Naive thymus-derived CD8-positive, alpha-beta T cell (primary cell): ENCODE measurements at regions not wholly inside any gene's neighbourhood (a gene's known extent, or its start where the extent isn't known, plus 50 kb on each side); places are given as distances from the start of the nearest gene placed in this dataset.
A peak's percentile ranks its signal among the peaks of the same experiment; 100 is the strongest.
"Not testable (repeated sequence)": the region's sequence is repeated elsewhere in the genome, so short reads cannot be mapped to it uniquely, and the experiment has no call there.

Experiments
- ATAC-seq, 2 donors: fragments of 150-1000 bp; cut with Tn5 transposase in 1 of 2; sonication (Bioruptor Pico), chemical (Tn5 transposase) in 1 of 2; 1 replicate in 1 of 2; 2 replicates in 1 of 2; pipeline ENCODE4 v1.10.0; 2021; ENCODE audit warnings: mild to moderate bottlenecking in 2 of 2, moderate library complexity in 2 of 2
- POLR2A ChIA-PET: fragments of 350-600 bp; sonication (Branson Sonifier 250); formaldehyde crosslinking; loops from one replicate; lab custom pipeline; 2021; ENCODE audit warnings: antibody characterized with exemption; lab: Charles Lee
- DNase-seq, 10 donors: peaks; one replicate each; pipeline versions ENCODE4 v3.0.0 to v3.0.0-alpha.2; 2020 to 2022
- H3K27ac Mint-ChIP-seq, 10 donors: one replicate each; pipeline ENCODE4 v1.8.0; 2020 to 2022; ENCODE audit warnings: mild to moderate bottlenecking in 10 of 10, mixed read lengths in 10 of 10, moderate library complexity in 4 of 10, inconsistent platforms in 1 of 10
- H3K27me3 Mint-ChIP-seq, 5 donors: one replicate each; pipeline ENCODE4 v1.8.0; 2021 to 2022; ENCODE audit warnings: mixed read lengths in 5 of 5
- H3K36me3 Mint-ChIP-seq, 3 donors: one replicate each; pipeline ENCODE4 v1.8.0; 2020 to 2022; ENCODE audit warnings: mixed read lengths in 3 of 3, mild to moderate bottlenecking in 2 of 3, inconsistent platforms in 1 of 3
- H3K4me1 Mint-ChIP-seq, 4 donors: one replicate each; pipeline ENCODE4 v1.8.0; 2021 to 2022; ENCODE audit warnings: mixed read lengths in 4 of 4
- H3K4me3 Mint-ChIP-seq, 10 donors: one replicate each; pipeline ENCODE4 v1.8.0; 2020 to 2022; ENCODE audit warnings: mild to moderate bottlenecking in 10 of 10, mixed read lengths in 10 of 10, moderate library complexity in 6 of 10, inconsistent platforms in 1 of 10
- H3K9me3 Mint-ChIP-seq, 9 donors: one replicate each; pipeline ENCODE4 v1.8.0; 2020 to 2022; ENCODE audit warnings: mixed read lengths in 9 of 9, mild to moderate bottlenecking in 3 of 9, inconsistent platforms in 1 of 9, moderate library complexity in 1 of 9

GRCh38 chr5:101404531-101404930 lies 501.4 kb upstream of the ST8SIA4 start:
- ATAC-seq (no peak), DNase-seq (no peak)
- POLR2A ChIA-PET: no interaction called here
- no peaks in the 10 kb centered on the region for H3K4me1 Mint-ChIP-seq
- no peak overlapping the region for H3K4me3 Mint-ChIP-seq
- H3K27ac Mint-ChIP-seq: no peak overlapping the region
- peaks cover 0 to 3% (median 0%) of the 10 kb centered on the region in 9 donors for H3K9me3 Mint-ChIP-seq
- no peaks in the 10 kb centered on the region for H3K36me3 Mint-ChIP-seq
- peaks cover 0 to 4% (median 0%) of the 10 kb centered on the region in 5 donors for H3K27me3 Mint-ChIP-seq

- no peak for ATAC-seq
- Mint-ChIP-seq H3K9me3 (no peaks in the 10 kb centered on the region), H3K4me1 (no peaks in the 10 kb centered on the region), H3K27ac (no peak overlapping the region), H3K36me3 (no peaks in the 10 kb centered on the region), H3K27me3 (peaks cover 0 to 3% (median 0%) of the 10 kb centered on the region in 5 donors), H3K4me3 (no peak overlapping the region)
- POLR2A ChIA-PET: no interaction called here
- no peak for DNase-seq
These were observed 490.8 kb upstream of the ST8SIA4 start for GRCh38 chr5:101393795-101394450.

GRCh38 chr5:101390151-101390908 lies 487.2 kb upstream of the ST8SIA4 start:
- peaks cover 0 to 4% (median 0%) of the 10 kb centered on the region in 5 donors for H3K27me3 Mint-ChIP-seq
- no peaks in the 10 kb centered on the region for H3K4me1 Mint-ChIP-seq
- no peak for ATAC-seq

GRCh38 chr5:101385276-101385675 lies 482.2 kb upstream of the ST8SIA4 start:
- H3K27ac Mint-ChIP-seq: no peak overlapping the region
- ATAC-seq (no peak), DNase-seq (no peak)
- H3K4me3 Mint-ChIP-seq: no peak overlapping the region
- no peaks in the 10 kb centered on the region for H3K36me3 Mint-ChIP-seq
- POLR2A ChIA-PET: no interaction called here
- H3K27me3 Mint-ChIP-seq: peaks cover 0 to 7% (median 0%) of the 10 kb centered on the region in 5 donors
- no peaks in the 10 kb centered on the region for H3K4me1 Mint-ChIP-seq
- peaks cover 0 to 2% (median 0%) of the 10 kb centered on the region in 9 donors for H3K9me3 Mint-ChIP-seq

More at GRCh38 chr5:101390151-101390908, 487.2 kb upstream of the ST8SIA4 start:
- Mint-ChIP-seq H3K9me3 (no peaks in the 10 kb centered on the region), H3K4me3 (no peak overlapping the region), H3K36me3 (no peaks in the 10 kb centered on the region), H3K27ac (no peak overlapping the region)
- POLR2A ChIA-PET: no interaction called here
- DNase-seq: peak in 3 of 10 donors; percentile 6 to 12 (median 7)

- H3K27me3 Mint-ChIP-seq: peaks cover 0 to 16% (median 2%) of the 10 kb centered on the region in 5 donors
- no peak overlapping the region for H3K27ac Mint-ChIP-seq
- H3K4me1 Mint-ChIP-seq: no peaks in the 10 kb centered on the region
- POLR2A ChIA-PET: no interaction called here
- no peak for DNase-seq
- no peak overlapping the region for H3K4me3 Mint-ChIP-seq
- no peaks in the 10 kb centered on the region for H3K9me3 Mint-ChIP-seq
- no peaks in the 10 kb centered on the region for H3K36me3 Mint-ChIP-seq
- no peak for ATAC-seq
These were observed 467.1 kb upstream of the ST8SIA4 start for GRCh38 chr5:101370181-101370580.

GRCh38 chr5:101364469-101364868 lies 461.4 kb upstream of the ST8SIA4 start:
- no peak overlapping the region for H3K4me3 Mint-ChIP-seq
- H3K27me3 Mint-ChIP-seq: no peaks in the 10 kb centered on the region
- POLR2A ChIA-PET: no interaction called here
- H3K36me3 Mint-ChIP-seq: no peaks in the 10 kb centered on the region
- no peak for DNase-seq
- H3K4me1 Mint-ChIP-seq: no peaks in the 10 kb centered on the region
- H3K27ac Mint-ChIP-seq: no peak overlapping the region
- H3K9me3 Mint-ChIP-seq: no peaks in the 10 kb centered on the region
- ATAC-seq: no peak

- DNase-seq: no peak
These were observed 459.0 kb upstream of the ST8SIA4 start for GRCh38 chr5:101362067-101362466.

GRCh38 chr5:101346906-101347305 lies 443.8 kb upstream of the ST8SIA4 start:
- POLR2A ChIA-PET: no interaction called here
- Mint-ChIP-seq H3K9me3 (peaks cover 4 to 19% (median 8%) of the 10 kb centered on the region in 9 donors), H3K27ac (peak overlapping the region in 1 of 10 donors; percentile 70), H3K27me3 (peaks cover 0 to 11% (median 2%) of the 10 kb centered on the region in 5 donors), H3K4me3 (no peak overlapping the region), H3K36me3 (peaks cover 0 to 11% (median 0%) of the 10 kb centered on the region in 3 donors), H3K4me1 (no peaks in the 10 kb centered on the region)
- DNase-seq: no peak
- ATAC-seq: no peak

More at GRCh38 chr5:101362067-101362466, 459.0 kb upstream of the ST8SIA4 start:
- no peak for ATAC-seq
- POLR2A ChIA-PET: no interaction called here
- Mint-ChIP-seq H3K4me3 (no peak overlapping the region), H3K27ac (no peak overlapping the region), H3K36me3 (no peaks in the 10 kb centered on the region), H3K4me1 (no peaks in the 10 kb centered on the region), H3K27me3 (no peaks in the 10 kb centered on the region), H3K9me3 (no peaks in the 10 kb centered on the region)

- H3K36me3 Mint-ChIP-seq: peaks cover 0 to 11% (median 0%) of the 10 kb centered on the region in 3 donors
- POLR2A ChIA-PET: no interaction called here
- H3K9me3 Mint-ChIP-seq: peaks cover 4 to 19% (median 8%) of the 10 kb centered on the region in 9 donors
- no peak for ATAC-seq
- no peak for DNase-seq
- H3K4me1 Mint-ChIP-seq: no peaks in the 10 kb centered on the region
- no peak overlapping the region for H3K27ac Mint-ChIP-seq
- H3K27me3 Mint-ChIP-seq: peaks cover 0 to 11% (median 2%) of the 10 kb centered on the region in 5 donors
- no peak overlapping the region for H3K4me3 Mint-ChIP-seq
These were observed 443.4 kb upstream of the ST8SIA4 start for GRCh38 chr5:101346447-101346846.

- Mint-ChIP-seq H3K27ac (no peak overlapping the region), H3K4me1 (no peaks in the 10 kb centered on the region), H3K9me3 (peaks cover 0 to 11% (median 0%) of the 10 kb centered on the region in 9 donors), H3K36me3 (no peaks in the 10 kb centered on the region), H3K4me3 (no peak overlapping the region), H3K27me3 (peaks cover 0 to 5% (median 0%) of the 10 kb centered on the region in 5 donors)
- DNase-seq (no peak), ATAC-seq (no peak)
- POLR2A ChIA-PET: no interaction called here
These were observed 435.1 kb upstream of the ST8SIA4 start for GRCh38 chr5:101338226-101338625.

- Mint-ChIP-seq H3K4me1 (no peaks in the 10 kb centered on the region), H3K27me3 (peaks cover 0 to 17% (median 5%) of the 10 kb centered on the region in 5 donors), H3K27ac (no peak overlapping the region), H3K9me3 (peaks cover 0 to 12% (median 7%) of the 10 kb centered on the region in 9 donors), H3K36me3 (peaks cover 0 to 5% (median 0%) of the 10 kb centered on the region in 3 donors), H3K4me3 (no peak overlapping the region)
- no peak for ATAC-seq
- POLR2A ChIA-PET: no interaction called here
- DNase-seq: no peak
These were observed 424.7 kb upstream of the ST8SIA4 start for GRCh38 chr5:101327816-101328215.

GRCh38 chr5:101326766-101327165 lies 423.7 kb upstream of the ST8SIA4 start:
- no peak overlapping the region for H3K4me3 Mint-ChIP-seq
- H3K4me1 Mint-ChIP-seq: no peaks in the 10 kb centered on the region
- POLR2A ChIA-PET: no interaction called here
- DNase-seq: no peak
- H3K27me3 Mint-ChIP-seq: peaks cover 0 to 16% (median 4%) of the 10 kb centered on the region in 5 donors
- ATAC-seq: no peak
- peaks cover 0 to 5% (median 0%) of the 10 kb centered on the region in 3 donors for H3K36me3 Mint-ChIP-seq
- peaks cover 0 to 12% (median 7%) of the 10 kb centered on the region in 9 donors for H3K9me3 Mint-ChIP-seq
- no peak overlapping the region for H3K27ac Mint-ChIP-seq

GRCh38 chr5:101316401-101316800 lies 413.3 kb upstream of the ST8SIA4 start:
- not testable (repeated sequence) for H3K4me3 Mint-ChIP-seq

More at GRCh38 chr5:101316401-101316800, 413.3 kb upstream of the ST8SIA4 start:
- H3K4me1 Mint-ChIP-seq, H3K9me3 Mint-ChIP-seq, DNase-seq, ATAC-seq, H3K27ac Mint-ChIP-seq, H3K27me3 Mint-ChIP-seq, POLR2A ChIA-PET, H3K36me3 Mint-ChIP-seq: not testable (repeated sequence)
